NCI-H446 treated with DMSO at 0.1 percent for 48 hours (cell line): ENCODE measurements at regions not wholly inside any gene's neighbourhood (a gene's known extent, or its start where the extent isn't known, plus 50 kb on each side); places are given as distances from the start of the nearest gene placed in this dataset.

Source experiments
- DNase-seq: peaks from one replicate; lab custom pipeline; 2025; lab: John Stamatoyannopoulos, UW

GRCh38 chr2:126309185-126309584 lies 346.8 kb upstream of the GYPC start:
- DNase-seq, result no peak

- no peak for DNase-seq
Measured at GRCh38 chr2:126312579-126312978, 343.4 kb upstream of the GYPC start.

- DNase-seq, result no peak
Measured at GRCh38 chr2:126315828-126316227, 340.1 kb upstream of the GYPC start.

- no peak for DNase-seq
Measured at GRCh38 chr2:126317790-126318431, 338.0 kb upstream of the GYPC start.

GRCh38 chr2:126322342-126322741 lies 333.6 kb upstream of the GYPC start:
- no peak for DNase-seq

GRCh38 chr2:126325202-126325601 lies 330.8 kb upstream of the GYPC start:
- no peak for DNase-seq

- DNase-seq, result no peak
Measured at GRCh38 chr2:126329173-126329572, 326.8 kb upstream of the GYPC start.

- DNase-seq, result no peak
Measured at GRCh38 chr2:126342457-126342856, 313.5 kb upstream of the GYPC start.

- DNase-seq, result no peak
Measured at GRCh38 chr2:126343136-126343535, 312.8 kb upstream of the GYPC start.

GRCh38 chr2:126344493-126344892 lies 311.5 kb upstream of the GYPC start:
- no peak for DNase-seq

- no peak for DNase-seq
Measured at GRCh38 chr2:126345691-126346090, 310.3 kb upstream of the GYPC start.

- no peak for DNase-seq
Measured at GRCh38 chr2:126356631-126357030, 299.3 kb upstream of the GYPC start.

GRCh38 chr2:126358122-126358521 lies 297.8 kb upstream of the GYPC start:
- DNase-seq, result no peak

GRCh38 chr2:126359494-126359893 lies 296.5 kb upstream of the GYPC start:
- DNase-seq, result no peak

GRCh38 chr2:126367361-126367760 lies 288.6 kb upstream of the GYPC start:
- no peak for DNase-seq

GRCh38 chr2:126368758-126369157 lies 287.2 kb upstream of the GYPC start:
- no peak for DNase-seq

- DNase-seq, result no peak
Measured at GRCh38 chr2:126370201-126370600, 285.8 kb upstream of the GYPC start.

- DNase-seq, result no peak
Measured at GRCh38 chr2:126372406-126372805, 283.6 kb upstream of the GYPC start.

GRCh38 chr2:126378176-126378575 lies 277.8 kb upstream of the GYPC start:
- DNase-seq, result no peak

- no peak for DNase-seq
Measured at GRCh38 chr2:126381091-126381490, 274.9 kb upstream of the GYPC start.

- no peak for DNase-seq
Measured at GRCh38 chr2:126382998-126383397, 273.0 kb upstream of the GYPC start.

GRCh38 chr2:126383800-126384199 lies 272.2 kb upstream of the GYPC start:
- DNase-seq, result no peak

- no peak for DNase-seq
Measured at GRCh38 chr2:126385441-126385840, 270.5 kb upstream of the GYPC start.

GRCh38 chr2:126385983-126386382 lies 270.0 kb upstream of the GYPC start:
- DNase-seq, result no peak

- no peak for DNase-seq
Measured at GRCh38 chr2:126389446-126389845, 266.5 kb upstream of the GYPC start.
